HL-60 (cell line): ENCODE measurements at regions not wholly inside any gene's neighbourhood (a gene's known extent, or its start where the extent isn't known, plus 50 kb on each side); places are given as distances from the start of the nearest gene placed in this dataset.
"Not testable (repeated sequence)": the region's sequence is repeated elsewhere in the genome, so short reads cannot be mapped to it uniquely, and the experiment has no call there.

ENCODE experiments used
- DNase-seq, 2 experiments: peaks; one replicate each; pipeline ENCODE4 v3.0.0-alpha.2; 2010 to 2020; ENCODE audit warnings: low read depth in 1 of 2, low spot score in 1 of 2
- H3K27ac ChIP-seq: fragments of 250-450 bp; sonication (Bioruptor Pico); replicated peaks from 2 replicates; pipeline ENCODE4 v1.5.1; 2020; ENCODE audit warnings: mild to moderate bottlenecking, moderate library complexity
- H3K27me3 ChIP-seq: fragments of 250-450 bp; sonication (Bioruptor Pico); 2 replicates; pipeline ENCODE4 v1.5.1; 2021; ENCODE audit warnings: mild to moderate bottlenecking, moderate library complexity; ENCODE audit not compliant: insufficient read depth, poor library complexity, severe bottlenecking
- H3K4me3 ChIP-seq: replicated peaks from 2 replicates; pipeline ENCODE4 v1.5.1; 2011; ENCODE audit warnings: mild to moderate bottlenecking, control low read depth, low read length; ENCODE audit not compliant: insufficient read depth
- GABPA ChIP-seq: IDR thresholded peaks from 2 replicates; pipeline ENCODE4 v1.6.1; 2012; ENCODE audit warnings: low read depth
- POLR2AphosphoS5 ChIP-seq: IDR thresholded peaks from 2 replicates; pipeline ENCODE4 v1.6.1; 2012; ENCODE audit warnings: low read depth
- SPI1 ChIP-seq: IDR thresholded peaks from 2 replicates; pipeline ENCODE4 v1.6.1; 2012; ENCODE audit warnings: low read depth, mild to moderate bottlenecking, borderline replicate concordance
- TF ChIP-seq, protein P1 (sequence below): IDR thresholded peaks from one replicate; pipeline ENCODE4 v1.5.1; 2011; ENCODE audit warnings: low read length, control low read depth, inconsistent platforms; ENCODE audit not compliant: insufficient read depth
- TF ChIP-seq, protein P2 (sequence below): IDR thresholded peaks from 2 replicates; pipeline ENCODE4 v1.6.1; 2012; ENCODE audit warnings: low read depth; ENCODE audit not compliant: insufficient replicate concordance

DNA sequence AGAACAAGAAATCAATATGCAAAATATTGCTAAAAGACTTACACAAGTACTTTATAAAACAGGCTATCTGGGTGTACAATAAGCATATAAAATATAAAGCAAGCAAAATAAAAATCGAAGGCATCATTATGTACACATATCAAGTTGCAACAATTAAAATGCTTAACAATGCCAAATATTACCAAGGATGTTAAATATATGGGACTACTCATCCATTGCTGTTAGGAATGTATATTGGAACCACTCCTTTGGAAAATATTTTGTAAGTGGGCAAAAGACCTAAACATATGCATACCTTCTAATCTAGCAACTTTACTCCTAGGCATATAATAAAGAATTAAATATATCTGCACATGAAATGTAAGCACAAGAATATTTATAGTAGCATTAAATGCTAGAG lies 632.6 kb upstream of the COX7C start:
- Histone ChIP-seq H3K27me3 (no peaks in the 10 kb centered on the region), H3K27ac (no peak overlapping the region), H3K4me3 (no peak overlapping the region)
- TF ChIP-seq GABPA (no peak), SPI1 (no peak), POLR2AphosphoS5 (no peak)
- TF ChIP-seq, protein P1, sequence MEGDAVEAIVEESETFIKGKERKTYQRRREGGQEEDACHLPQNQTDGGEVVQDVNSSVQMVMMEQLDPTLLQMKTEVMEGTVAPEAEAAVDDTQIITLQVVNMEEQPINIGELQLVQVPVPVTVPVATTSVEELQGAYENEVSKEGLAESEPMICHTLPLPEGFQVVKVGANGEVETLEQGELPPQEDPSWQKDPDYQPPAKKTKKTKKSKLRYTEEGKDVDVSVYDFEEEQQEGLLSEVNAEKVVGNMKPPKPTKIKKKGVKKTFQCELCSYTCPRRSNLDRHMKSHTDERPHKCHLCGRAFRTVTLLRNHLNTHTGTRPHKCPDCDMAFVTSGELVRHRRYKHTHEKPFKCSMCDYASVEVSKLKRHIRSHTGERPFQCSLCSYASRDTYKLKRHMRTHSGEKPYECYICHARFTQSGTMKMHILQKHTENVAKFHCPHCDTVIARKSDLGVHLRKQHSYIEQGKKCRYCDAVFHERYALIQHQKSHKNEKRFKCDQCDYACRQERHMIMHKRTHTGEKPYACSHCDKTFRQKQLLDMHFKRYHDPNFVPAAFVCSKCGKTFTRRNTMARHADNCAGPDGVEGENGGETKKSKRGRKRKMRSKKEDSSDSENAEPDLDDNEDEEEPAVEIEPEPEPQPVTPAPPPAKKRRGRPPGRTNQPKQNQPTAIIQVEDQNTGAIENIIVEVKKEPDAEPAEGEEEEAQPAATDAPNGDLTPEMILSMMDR: no peak
- TF ChIP-seq, protein P2, sequence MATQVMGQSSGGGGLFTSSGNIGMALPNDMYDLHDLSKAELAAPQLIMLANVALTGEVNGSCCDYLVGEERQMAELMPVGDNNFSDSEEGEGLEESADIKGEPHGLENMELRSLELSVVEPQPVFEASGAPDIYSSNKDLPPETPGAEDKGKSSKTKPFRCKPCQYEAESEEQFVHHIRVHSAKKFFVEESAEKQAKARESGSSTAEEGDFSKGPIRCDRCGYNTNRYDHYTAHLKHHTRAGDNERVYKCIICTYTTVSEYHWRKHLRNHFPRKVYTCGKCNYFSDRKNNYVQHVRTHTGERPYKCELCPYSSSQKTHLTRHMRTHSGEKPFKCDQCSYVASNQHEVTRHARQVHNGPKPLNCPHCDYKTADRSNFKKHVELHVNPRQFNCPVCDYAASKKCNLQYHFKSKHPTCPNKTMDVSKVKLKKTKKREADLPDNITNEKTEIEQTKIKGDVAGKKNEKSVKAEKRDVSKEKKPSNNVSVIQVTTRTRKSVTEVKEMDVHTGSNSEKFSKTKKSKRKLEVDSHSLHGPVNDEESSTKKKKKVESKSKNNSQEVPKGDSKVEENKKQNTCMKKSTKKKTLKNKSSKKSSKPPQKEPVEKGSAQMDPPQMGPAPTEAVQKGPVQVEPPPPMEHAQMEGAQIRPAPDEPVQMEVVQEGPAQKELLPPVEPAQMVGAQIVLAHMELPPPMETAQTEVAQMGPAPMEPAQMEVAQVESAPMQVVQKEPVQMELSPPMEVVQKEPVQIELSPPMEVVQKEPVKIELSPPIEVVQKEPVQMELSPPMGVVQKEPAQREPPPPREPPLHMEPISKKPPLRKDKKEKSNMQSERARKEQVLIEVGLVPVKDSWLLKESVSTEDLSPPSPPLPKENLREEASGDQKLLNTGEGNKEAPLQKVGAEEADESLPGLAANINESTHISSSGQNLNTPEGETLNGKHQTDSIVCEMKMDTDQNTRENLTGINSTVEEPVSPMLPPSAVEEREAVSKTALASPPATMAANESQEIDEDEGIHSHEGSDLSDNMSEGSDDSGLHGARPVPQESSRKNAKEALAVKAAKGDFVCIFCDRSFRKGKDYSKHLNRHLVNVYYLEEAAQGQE: no peak
- no peak for DNase-seq

DNA sequence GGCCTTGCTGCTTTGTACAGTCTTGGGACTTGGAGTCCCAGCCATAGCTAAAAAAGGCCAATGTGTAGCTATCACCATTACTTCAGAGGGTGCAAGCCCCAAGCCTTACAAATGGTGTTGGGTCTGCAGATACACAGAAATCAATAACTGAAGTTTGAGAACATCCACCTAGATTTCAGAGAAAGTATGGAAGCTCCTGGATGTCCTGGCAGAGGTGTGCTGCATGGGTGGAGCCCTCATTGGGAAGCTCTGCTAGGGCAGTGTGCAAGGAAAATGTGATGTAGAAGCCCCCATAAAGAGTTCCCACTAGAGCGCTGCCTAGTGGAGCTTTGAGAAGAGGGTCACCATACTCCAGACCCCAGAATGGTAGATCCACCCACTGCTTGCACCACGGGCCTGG lies 626.7 kb upstream of the COX7C start:
- TF ChIP-seq, protein P1: no peak
- TF ChIP-seq GABPA: no peak
- TF ChIP-seq POLR2AphosphoS5: no peak
- no peak for DNase-seq
- Histone ChIP-seq H3K27me3 (no peaks in the 10 kb centered on the region), H3K4me3 (no peak overlapping the region), H3K27ac (no peak overlapping the region)

DNA sequence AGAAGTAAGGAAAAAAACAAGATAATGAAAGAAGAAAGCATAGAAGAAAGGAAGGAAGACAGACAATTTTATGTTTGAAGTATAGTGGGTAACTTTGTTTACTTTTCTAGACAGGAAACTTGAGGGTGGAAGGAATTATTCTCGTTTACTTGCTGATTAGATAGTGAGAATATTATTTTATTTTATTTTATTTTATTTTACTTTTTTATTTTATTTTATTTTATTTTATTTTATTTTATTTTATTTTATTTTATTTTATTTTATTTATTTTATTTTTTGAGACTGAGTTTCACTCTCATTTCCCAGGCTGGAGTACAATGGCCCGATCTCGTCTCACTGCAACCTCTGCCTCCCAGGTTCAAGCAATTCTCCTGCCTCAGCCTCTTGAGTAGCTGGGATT lies 623.1 kb upstream of the COX7C start:
- not testable (repeated sequence) for H3K27me3 ChIP-seq, H3K4me3 ChIP-seq, H3K27ac ChIP-seq, DNase-seq

DNA sequence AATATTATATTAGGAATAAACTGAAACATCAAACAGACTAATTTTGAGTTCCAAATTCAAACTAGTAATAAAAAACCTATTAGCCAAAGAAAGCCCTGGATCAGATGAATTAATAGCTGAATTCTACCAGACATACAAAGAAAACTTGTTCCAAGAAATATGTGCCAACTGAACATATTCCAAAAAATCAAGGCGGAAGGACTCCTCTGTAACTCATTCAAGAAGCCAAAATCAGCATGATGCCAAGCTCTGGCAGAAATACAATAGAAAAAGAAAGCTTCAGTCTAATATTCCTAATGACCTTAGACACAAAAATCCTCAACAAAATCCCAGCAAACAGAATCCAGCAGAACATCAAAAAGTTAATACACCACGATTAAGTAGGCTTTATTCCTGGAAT lies 619.1 kb upstream of the COX7C start:
- Histone ChIP-seq H3K27ac (no peak overlapping the region), H3K27me3 (no peaks in the 10 kb centered on the region), H3K4me3 (no peak overlapping the region)
- DNase-seq: no peak
- no peak for TF ChIP-seq POLR2AphosphoS5
- TF ChIP-seq, protein P2: no peak
- TF ChIP-seq, protein P1: no peak
- TF ChIP-seq GABPA: no peak
- TF ChIP-seq SPI1: no peak
